NCI-H526 (cell line): ENCODE measurements at regions not wholly inside any gene's neighbourhood (a gene's known extent, or its start where the extent isn't known, plus 50 kb on each side); places are given as distances from the start of the nearest gene placed in this dataset.
A peak's percentile ranks its signal among the peaks of the same experiment; 100 is the strongest.

ENCODE experiments used
- DNase-seq, 2 experiments: peaks; one replicate each; lab custom pipeline; 2025; lab: John Stamatoyannopoulos, UW

GRCh38 chr2:215598376-215598975 lies 162.6 kb upstream of the FN1 start:
- DNase-seq: no peak

- DNase-seq: peak in 1 of 2 experiments; percentile 3
These were observed 161.7 kb upstream of the FN1 start for GRCh38 chr2:215597577-215597976.

- DNase-seq: no peak
These were observed 158.9 kb upstream of the FN1 start for GRCh38 chr2:215594766-215595165.

- no peak for DNase-seq
These were observed 154.3 kb upstream of the FN1 start for GRCh38 chr2:215590010-215590745.

GRCh38 chr2:215583881-215584280 lies 148.0 kb upstream of the FN1 start:
- DNase-seq: no peak

- DNase-seq: no peak
These were observed 143.9 kb upstream of the FN1 start for GRCh38 chr2:215579809-215580208.

- DNase-seq: no peak
These were observed 141.5 kb upstream of the FN1 start for GRCh38 chr2:215577356-215577755.

GRCh38 chr2:215576572-215576971 lies 140.7 kb upstream of the FN1 start:
- DNase-seq: no peak

GRCh38 chr2:215573496-215573895 lies 137.6 kb upstream of the FN1 start:
- DNase-seq: no peak

- DNase-seq: no peak
These were observed 136.5 kb upstream of the FN1 start for GRCh38 chr2:215572341-215572848.

- no peak for DNase-seq
These were observed 135.8 kb upstream of the FN1 start for GRCh38 chr2:215571689-215572088.

- DNase-seq: peak; percentile 33 to 76
These were observed 131.6 kb upstream of the FN1 start for GRCh38 chr2:215567504-215567903.

GRCh38 chr2:215565897-215566296 lies 130.0 kb upstream of the FN1 start:
- no peak for DNase-seq

GRCh38 chr2:215557701-215558100 lies 121.8 kb upstream of the FN1 start:
- DNase-seq: no peak

GRCh38 chr2:215556979-215557378 lies 121.1 kb upstream of the FN1 start:
- no peak for DNase-seq

- DNase-seq: no peak
These were observed 119.0 kb upstream of the FN1 start for GRCh38 chr2:215554689-215555498.

GRCh38 chr2:215553946-215554345 lies 118.1 kb upstream of the FN1 start:
- DNase-seq: no peak

- DNase-seq: no peak
These were observed 116.3 kb upstream of the FN1 start for GRCh38 chr2:215552144-215552580.

- DNase-seq: no peak
These were observed 114.5 kb upstream of the FN1 start for GRCh38 chr2:215550331-215550730.

- no peak for DNase-seq
These were observed 112.8 kb upstream of the FN1 start for GRCh38 chr2:215548714-215549113.

- no peak for DNase-seq
These were observed 106.8 kb upstream of the FN1 start for GRCh38 chr2:215542690-215543089.

GRCh38 chr2:215540658-215541057 lies 104.8 kb upstream of the FN1 start:
- no peak for DNase-seq

GRCh38 chr2:215537611-215538010 lies 101.7 kb upstream of the FN1 start:
- no peak for DNase-seq
